HG02973 (cell line): ENCODE measurements at regions not wholly inside any gene's neighbourhood (a gene's known extent, or its start where the extent isn't known, plus 50 kb on each side); places are given as distances from the start of the nearest gene placed in this dataset.

Source experiments
- ATAC-seq: cut with Tn5 transposase; IDR thresholded peaks from one replicate; pipeline ENCODE4 v1.9.1; 2021; ENCODE audit warnings: moderate library complexity; ENCODE audit not compliant: unreplicated experiment

DNA sequence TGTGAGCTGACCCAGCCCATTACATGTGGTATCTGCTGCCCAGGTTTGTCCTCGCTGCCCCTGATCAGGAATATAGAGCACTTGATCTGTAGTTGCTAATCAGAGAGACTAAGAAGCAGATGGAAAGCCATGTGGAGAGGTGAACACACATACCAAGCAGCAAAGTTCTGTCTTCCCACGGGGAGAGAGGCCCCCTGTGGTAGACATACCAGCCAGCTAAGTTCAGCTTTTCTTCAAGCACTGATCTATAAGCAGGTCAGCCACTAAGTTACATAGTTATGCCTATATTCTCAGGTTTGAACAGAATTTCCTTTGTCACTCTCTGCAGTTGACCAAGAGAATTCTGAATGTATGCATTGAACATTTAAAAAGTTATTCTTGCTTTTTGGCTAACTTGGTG lies 76.4 kb downstream of the DDX3Y start:
- ATAC-seq: no peak

DNA sequence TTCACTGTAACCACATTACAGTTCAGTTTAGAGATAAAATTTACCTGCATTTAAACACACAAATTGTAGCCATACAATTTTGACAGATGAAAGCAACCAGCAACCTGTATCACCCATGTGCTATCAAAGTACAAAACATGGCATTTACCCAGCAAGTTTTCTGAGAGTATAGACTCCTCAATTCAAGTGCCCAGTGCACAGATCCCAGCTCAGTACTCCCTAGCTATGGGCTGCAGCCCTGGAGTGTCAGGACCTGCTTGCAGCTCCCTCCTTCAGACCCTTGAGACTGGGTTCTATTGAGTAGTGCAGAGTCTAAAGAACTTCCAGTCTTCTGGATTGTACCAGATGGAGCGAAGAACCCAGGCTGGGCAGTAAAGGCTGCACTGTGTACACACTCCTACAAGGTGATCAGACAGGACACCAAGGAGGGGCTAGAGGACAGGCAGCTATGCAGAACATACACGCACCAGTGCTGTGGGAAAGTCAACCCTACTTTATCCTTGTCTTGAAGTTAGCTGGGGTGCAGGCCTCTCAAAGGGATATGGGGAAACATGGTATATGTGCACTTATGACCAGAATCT lies 77.7 kb downstream of the DDX3Y start:
- ATAC-seq: no peak

DNA sequence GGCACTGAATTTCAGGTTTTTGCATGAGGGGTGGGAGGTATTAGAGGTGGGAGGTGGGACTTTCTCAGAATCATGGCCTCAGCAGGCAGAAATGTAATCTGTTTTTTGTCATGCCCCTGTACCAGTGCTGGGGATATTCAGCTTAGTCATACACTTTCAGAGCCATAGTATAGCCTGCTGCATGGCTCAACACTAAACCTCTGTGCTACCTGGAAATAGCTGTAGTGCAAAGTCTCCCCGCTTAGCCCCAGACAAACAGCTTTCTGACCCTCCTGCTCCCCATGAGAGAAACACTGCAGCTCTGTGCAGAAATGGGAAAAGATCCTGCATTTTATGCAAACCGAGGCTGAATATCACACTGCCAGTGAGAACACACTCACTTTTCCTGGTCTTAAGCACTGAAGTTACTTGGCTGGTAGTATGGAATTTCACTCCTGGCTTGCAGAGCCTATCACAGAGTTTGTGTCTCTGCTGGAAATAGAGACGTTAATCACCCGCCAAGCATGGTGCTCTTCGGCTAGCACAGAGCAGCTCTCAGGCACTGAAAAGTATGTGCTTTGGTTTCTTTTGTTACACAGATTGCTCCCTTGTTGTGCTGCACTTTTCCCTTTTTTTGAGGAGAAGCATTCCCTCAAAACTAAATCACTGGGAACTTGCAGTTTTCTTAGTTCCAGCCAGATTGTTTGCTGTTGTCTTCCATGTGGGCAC lies 80.1 kb downstream of the DDX3Y start:
- no peak for ATAC-seq

DNA sequence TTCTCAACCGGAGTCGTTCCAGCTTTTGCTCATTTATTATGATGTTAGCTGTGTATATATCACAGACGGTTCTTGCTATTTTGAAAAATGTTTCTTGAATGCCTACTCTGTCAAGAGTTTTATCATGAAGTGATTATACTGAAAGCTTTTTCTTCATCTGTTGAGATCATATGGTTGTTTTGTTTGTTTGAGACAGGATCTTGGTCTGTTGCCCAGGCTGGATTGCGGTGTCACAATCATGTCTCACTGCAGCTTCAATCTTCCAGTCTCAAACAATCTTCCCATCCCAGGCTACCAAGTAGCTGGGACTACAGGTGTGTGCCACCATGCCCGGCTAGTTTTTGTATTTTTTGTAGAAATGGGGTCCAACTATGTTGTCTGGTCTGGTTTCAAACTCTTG lies 112.8 kb downstream of the DDX3Y start:
- ATAC-seq: no peak

DNA sequence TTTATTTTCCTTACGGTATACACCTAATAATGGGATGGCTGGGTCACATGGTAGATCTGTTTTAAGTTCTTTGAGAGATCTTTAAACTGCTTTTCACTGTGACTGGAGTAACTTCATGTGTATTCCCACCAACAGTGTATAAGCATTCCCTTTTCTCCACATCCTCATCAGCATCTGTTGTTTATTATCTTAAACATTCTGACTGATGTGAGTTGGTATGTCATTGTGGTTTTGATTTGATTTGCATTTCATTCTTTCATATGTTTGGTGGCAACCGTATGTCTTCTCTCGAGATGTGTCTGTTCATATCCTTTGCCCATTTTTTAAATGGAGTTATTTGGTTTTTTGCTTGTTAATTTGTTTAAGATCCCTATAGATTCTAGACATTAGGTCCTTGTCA lies 114.8 kb downstream of the DDX3Y start:
- ATAC-seq: no peak

DNA sequence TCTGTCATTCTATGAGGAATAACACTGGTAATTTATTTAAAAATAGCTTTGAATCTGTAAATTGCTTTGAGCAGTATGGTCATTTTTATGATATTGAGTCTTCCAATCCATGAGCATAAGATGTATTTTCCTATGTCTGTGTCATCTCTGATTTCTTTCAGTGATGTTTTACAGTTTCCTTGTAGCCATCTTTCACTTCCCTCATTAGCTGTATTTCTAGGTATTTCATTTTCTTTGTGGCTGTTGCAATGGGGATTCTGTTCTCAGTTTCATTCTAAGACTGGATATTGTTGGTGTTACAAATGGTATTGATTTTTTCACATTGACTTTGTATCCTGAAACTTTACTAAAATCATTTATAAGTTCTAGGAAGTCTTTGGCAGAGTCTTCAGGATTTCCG lies 116.2 kb downstream of the DDX3Y start:
- peak; percentile 69 for ATAC-seq

DNA sequence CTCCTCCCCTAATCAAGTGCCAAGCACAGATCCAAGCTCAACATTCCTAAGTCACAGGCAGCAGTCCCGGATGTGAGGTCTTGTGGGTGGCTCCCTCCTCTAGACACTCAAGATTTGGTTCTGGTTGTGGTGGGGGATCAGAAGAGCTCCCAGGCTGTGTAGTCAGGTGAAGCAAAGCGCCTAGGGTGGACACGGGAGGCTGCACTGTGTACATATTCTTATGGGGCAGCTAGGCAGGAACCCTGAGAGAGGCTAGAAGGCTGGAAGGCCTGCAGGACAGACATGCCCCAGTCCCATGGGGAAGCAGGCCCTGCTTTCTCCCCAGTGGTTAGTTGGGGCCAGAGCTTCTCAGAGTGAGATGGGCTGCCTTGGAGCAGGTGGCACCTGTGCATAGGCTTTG lies 118.9 kb downstream of the DDX3Y start:
- ATAC-seq: no peak

DNA sequence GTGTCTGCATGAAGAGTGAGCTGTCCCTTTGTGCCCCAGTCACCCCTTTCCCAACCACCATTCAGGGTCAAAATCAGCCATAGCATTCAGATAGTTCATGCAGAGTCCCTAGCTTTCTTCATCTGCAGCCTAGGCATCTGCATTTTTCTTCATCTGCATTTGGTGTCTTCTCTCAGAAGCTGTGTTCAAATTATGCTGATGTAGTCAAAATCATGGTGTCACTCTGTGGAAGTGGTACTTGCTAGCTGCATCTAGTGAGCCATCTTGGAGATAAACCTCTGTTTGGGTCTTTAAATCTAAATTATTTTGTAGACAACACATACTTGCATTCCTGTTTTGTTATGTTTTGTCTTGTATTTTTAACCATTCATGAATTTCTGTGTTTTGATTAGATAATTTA lies 119.8 kb downstream of the DDX3Y start:
- ATAC-seq: no peak

DNA sequence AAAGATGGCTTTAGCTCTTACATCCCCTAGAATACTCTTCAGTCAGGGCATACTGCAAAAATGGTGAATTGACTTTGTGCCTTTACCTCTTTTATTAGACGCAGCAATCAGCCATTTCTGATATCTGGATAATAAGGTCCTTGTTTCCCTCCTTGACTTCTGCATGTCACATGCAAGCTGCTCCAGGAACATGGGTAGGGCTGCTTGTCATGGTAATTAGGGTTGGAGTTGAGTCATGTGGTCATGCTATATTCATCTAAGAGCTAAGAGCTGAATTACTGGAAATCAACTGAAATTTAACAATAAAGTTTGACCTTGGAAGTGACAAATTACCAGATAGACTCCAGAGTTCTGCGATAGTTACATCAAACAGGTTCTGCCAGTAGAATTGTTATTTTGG lies 122.2 kb downstream of the DDX3Y start:
- ATAC-seq: no peak

DNA sequence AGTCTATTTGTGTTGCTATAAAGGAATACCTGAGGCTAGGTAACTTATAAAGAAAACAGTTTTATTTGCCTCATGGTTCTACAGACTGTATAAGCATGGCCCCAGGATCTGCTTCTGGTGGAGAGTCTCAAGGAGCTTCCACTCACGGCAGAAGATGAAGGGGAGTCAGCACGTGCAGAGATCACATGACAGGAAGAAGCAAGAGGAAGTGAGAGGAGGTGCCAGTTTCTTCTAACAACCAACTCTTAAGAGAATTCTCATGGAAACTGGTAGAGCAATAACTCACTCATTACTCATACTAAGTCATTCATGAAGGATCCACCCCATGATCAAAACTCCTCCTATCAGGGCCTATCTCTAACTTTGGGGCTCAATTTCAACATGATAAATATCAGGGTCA lies 135.6 kb downstream of the DDX3Y start:
- no peak for ATAC-seq

DNA sequence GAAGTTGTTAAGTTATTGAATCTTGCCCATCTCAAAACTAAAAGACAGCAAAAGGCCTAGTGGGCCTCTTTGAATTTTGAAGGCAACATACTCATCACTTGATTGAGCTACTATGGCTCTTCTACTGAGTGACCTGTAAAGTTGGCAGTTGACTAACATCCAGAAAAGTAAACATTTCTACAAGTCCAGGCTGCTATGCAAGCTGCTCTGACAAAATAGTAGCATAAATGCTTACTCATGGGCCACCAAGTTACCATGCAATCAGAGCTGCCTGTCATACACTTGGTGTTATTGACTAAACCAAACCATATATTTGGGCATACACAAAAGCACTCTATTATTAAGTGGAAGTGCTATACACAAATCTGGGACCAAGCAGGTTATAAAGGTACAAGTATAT lies 148.8 kb downstream of the DDX3Y start:
- no peak for ATAC-seq

DNA sequence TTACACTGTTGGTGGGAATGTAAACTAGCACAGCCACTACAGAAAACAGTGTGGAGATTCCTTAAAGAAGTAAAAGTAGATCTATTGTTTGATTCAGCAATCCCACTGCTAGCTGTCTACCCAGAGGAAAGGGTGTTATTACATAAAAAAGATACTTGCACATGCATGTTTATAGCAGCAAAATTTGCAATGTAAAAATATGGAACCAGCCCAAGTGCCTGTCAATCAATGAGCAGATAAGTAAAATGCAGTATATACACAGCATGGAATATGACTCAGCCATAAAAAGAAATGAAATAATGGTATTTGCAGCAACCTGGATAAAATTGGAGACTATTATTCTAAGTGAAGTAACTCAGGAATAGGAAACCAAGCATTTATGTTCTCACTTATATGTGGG lies 161.7 kb downstream of the DDX3Y start:
- no peak for ATAC-seq

DNA sequence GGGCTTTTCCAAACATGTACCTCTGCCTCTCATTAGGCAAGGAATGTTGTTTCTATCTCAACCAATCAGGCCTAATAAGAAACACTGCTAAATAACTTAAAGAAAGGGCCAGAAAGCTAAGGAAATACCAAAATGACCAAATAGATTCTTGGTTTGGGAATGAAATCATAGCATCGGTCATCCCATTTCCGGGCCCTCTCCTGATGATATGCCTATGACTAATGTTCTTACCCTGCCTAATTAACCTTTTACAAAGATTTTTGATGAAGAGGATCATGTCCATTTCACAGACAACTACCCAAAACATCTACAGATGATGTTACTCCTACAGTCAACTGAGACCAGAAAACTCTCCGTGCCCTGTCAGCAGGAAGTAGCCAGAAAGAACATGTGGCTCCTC lies 164.0 kb downstream of the DDX3Y start:
- ATAC-seq: no peak

DNA sequence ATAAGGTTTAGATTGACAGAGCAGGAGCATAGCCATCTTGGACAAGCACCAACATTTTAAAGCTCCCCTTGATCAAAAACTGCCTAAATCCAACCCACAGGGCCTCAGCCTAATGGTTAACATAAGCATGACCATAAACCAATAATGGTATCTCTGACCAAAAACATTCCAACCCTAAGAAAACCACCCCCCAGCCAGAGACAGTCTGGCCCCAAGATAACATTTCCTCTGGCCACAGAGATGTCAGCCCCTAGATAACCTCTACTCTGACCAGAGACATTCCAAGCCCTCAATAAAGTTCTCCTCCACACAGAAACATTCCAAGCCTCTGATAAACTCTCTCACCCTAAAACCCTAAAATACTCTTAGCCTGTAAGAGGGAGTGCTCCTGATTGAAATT lies 164.4 kb downstream of the DDX3Y start:
- ATAC-seq: no peak

DNA sequence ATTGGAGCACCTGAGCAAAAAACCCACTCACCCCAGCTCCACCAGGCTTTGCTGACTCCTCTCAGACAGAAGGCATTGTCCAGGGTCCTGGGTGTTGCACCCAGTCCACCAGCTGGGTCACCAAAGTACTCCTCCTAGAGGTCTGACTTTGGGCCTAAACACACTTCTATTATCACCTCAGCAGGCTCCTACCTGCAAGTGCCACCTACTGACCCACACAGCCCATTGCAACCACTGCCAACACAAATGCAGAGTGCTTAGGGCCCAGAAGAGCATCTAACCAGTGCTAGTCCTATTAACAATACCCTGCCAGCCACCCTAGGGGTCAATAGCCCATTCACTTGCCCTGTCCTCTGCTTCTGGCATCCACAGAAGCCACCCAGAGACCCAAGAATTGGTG lies 178.1 kb downstream of the DDX3Y start:
- no peak for ATAC-seq

DNA sequence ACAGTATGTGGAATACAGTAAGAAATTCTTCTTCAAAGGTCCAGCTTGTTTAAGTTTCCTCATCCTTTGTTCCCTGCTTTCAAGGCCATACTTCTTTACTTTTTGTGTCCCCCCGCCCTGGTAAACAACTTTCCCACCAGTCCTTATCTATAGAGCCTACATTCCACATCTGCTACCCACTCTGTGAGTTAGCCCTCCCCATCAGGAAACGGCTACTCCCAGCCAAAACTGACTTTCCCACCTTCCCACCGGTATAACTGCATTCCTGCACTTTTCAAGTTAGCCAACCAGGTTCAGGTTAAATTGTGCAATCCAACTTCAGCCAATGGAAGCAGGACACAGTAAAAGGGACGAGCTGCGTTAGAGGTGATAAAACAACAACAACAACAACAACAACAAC lies 186.9 kb downstream of the DDX3Y start:
- ATAC-seq: no peak

DNA sequence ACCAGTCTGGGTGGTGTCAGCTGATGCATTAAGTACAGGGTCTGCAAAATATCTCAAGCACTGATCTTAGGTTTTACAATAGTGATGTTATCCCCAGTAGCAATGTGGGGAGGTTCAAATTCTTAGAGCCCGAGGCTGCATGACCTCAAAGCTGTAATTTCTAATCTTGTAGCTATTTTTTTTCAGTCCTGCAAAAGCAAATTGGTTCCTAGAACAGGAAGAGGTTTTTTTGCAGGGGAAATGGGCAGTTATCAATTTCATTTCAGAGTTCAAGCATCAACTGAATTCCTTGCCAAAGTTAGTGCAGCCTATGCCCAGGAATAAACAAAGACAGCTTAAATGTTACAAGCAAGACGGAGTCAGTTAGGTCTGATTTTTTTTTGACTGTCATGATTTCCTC lies 188.3 kb downstream of the DDX3Y start:
- ATAC-seq: no peak

DNA sequence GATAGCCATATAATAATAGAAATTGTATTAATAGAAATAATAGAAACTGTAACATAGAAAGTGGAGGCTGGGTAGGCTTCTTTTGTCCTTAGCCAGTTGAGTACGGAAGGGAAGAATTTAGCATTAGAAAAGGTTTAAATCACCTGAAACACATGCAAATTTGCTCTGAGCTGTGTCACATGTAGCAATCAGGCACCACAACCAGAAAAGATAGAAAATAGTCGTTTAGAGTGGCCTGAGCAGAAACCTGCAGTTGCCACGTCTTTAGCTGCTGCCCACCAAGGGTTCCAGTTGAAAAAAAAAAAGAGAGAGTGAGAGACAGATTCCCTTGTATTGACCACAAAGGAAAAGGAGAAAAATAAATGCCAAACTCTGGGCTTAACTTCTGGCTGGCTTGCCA lies 188.8 kb downstream of the DDX3Y start:
- ATAC-seq: no peak

DNA sequence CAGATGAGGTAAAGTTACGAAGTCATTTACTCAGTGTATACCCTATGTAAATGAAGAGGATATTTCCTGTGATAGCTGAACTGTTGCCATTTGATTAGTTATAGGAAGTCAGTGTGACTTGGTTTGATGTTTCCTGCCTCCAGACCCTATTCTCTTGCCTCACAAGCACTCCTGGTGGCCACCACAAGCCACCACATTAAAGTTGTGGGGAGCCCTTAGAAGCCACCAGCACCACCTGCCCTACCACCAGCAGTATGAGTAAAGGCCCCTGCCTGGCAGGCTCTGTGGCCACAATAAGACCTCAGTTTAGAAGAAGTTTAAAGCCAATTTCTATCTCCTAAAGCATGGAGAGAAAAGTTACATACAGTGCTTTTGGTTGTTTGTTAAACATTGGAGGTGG lies 189.7 kb downstream of the DDX3Y start:
- no peak for ATAC-seq

DNA sequence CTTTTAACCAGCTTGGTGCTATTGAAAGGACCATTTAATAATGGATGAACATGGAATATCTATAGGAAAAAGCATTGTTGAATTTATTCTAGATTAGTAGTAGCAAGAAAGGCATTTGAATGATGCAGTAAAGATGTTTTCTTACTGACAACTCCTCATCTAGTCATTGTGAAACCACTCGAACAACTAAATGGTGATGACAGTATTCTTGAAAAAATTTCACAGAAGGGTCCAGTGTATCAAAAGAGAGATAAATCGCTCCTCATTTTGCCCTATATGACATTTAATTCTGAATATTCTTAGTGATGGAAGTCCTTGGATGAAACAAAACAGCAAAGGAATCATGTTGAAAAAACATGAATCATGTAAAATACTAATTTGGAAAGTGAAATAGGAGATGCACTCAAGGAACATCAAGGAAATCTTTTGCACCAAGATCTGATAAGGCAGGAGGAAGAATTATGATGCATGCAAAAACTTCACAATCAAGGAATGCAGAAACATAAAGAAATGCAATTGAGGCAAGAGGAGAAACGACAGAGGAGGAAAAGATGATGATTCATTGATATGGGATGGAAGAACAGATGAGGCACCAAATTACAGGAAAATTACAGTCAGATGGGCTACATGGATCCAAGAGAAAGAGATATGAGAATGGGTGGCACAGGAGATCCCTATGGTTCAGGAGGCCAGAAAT lies 190.4 kb downstream of the DDX3Y start:
- no peak for ATAC-seq

DNA sequence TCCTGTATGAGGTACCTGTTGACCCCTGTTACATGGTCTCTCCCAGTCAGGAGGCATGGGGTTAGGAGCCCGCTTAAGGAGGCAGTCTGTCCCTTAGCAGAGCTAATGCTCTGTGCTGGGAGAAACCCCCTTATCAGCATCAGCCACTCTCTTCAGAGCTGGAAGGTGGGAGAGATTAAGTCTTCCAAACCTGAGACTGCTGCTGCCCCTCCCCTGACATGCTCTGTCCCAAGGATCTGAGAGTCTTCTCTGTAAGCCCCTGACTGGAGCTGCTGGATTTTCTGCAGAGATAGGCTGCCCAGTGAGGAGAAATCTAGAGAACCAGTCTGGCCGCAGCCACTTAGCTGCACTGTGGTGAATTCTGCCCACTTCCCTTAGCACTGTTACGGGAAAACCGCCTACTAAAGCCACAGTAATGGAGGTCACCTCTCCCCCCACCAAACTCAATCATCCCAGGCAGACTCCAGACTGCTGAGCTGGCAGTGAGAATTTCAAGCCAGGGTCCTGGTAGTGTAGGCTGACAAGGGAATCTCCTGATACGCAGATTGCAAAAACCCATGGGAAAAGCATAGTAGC lies 222.3 kb downstream of the DDX3Y start:
- ATAC-seq: peak; percentile 79

DNA sequence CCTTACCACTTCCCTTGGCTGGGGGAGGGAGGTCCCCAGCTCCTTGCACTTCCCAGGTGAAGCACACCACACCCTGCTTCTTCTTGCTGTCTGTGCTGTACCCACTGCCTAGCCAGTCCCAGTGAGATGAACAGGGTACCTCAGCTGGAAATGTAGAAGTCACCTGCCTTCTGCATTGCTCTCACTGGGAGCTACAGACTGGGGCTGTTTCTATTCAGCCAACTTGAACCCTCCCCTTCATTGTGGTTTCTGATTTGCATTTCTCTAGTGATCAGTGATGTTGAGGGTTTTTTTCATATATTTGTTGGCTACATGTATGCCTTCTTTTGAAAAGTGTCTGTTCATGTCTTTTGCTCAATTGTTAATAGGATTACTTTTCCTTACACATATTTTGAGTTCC lies 222.8 kb downstream of the DDX3Y start:
- ATAC-seq: peak; percentile 75
